Chondrocyte (in vitro differentiated cells): ENCODE measurements at regions not wholly inside any gene's neighbourhood (a gene's known extent, or its start where the extent isn't known, plus 50 kb on each side); places are given as distances from the start of the nearest gene placed in this dataset.

ENCODE experiments used
- DNase-seq: peaks from one replicate; pipeline ENCODE4 v3.0.0; 2021; ENCODE audit warnings: mixed read lengths, low spot score
- H3K27ac Mint-ChIP-seq: one replicate; pipeline ENCODE4 v1.8.0; 2021; ENCODE audit warnings: mild to moderate bottlenecking, moderate library complexity, mixed read lengths; ENCODE audit not compliant: unreplicated experiment
- H3K27me3 Mint-ChIP-seq: 2 replicates; pipeline ENCODE4 v1.8.0; 2021; ENCODE audit warnings: low read depth, mixed read lengths
- H3K36me3 Mint-ChIP-seq: 2 replicates; pipeline ENCODE4 v1.8.0; 2021; ENCODE audit warnings: low read depth, mixed read lengths
- H3K4me1 Mint-ChIP-seq: 2 replicates; pipeline ENCODE4 v1.8.0; 2021; ENCODE audit warnings: low read depth, mild to moderate bottlenecking, mixed read lengths
- H3K4me3 Mint-ChIP-seq: one replicate; pipeline ENCODE4 v1.8.0; 2021; ENCODE audit warnings: mild to moderate bottlenecking, moderate library complexity, mixed read lengths; ENCODE audit not compliant: unreplicated experiment
- H3K9me3 Mint-ChIP-seq: 2 replicates; pipeline ENCODE4 v1.8.0; 2021; ENCODE audit warnings: low read depth, mixed read lengths
- CTCF ChIP-seq: fragments of 200-600 bp; sonication (generic); IDR thresholded peaks from 2 replicates; pipeline ENCODE4 v1.5.0; 2021; ENCODE audit warnings: antibody characterized with exemption, mild to moderate bottlenecking, moderate library complexity

GRCh38 chr14:83128783-83129182, 1595.1 kb upstream of the SEL1L start:
- DNase-seq: no peak
- Mint-ChIP-seq H3K27ac (no peak overlapping the region), H3K36me3 (no peaks in the 10 kb centered on the region), H3K27me3 (peaks cover 17% of the 10 kb centered on the region), H3K4me3 (no peak overlapping the region), H3K9me3 (no peaks in the 10 kb centered on the region), H3K4me1 (no peaks in the 10 kb centered on the region)
- TF ChIP-seq CTCF: no peak

- H3K4me3 Mint-ChIP-seq: no peak overlapping the region
- no peaks in the 10 kb centered on the region for H3K4me1 Mint-ChIP-seq
- H3K27ac Mint-ChIP-seq: no peak overlapping the region
- peaks cover 17% of the 10 kb centered on the region for H3K27me3 Mint-ChIP-seq
- no peak for DNase-seq
- H3K9me3 Mint-ChIP-seq: no peaks in the 10 kb centered on the region
- no peak for TF ChIP-seq CTCF
- H3K36me3 Mint-ChIP-seq: no peaks in the 10 kb centered on the region
These were observed 1595.8 kb upstream of the SEL1L start for GRCh38 chr14:83129496-83129895.

GRCh38 chr14:83133981-83134645, 1600.5 kb upstream of the SEL1L start:
- Mint-ChIP-seq H3K27ac (no peak overlapping the region), H3K27me3 (peaks cover 10% of the 10 kb centered on the region), H3K4me3 (no peak overlapping the region), H3K36me3 (no peaks in the 10 kb centered on the region), H3K4me1 (no peaks in the 10 kb centered on the region), H3K9me3 (no peaks in the 10 kb centered on the region)
- TF ChIP-seq CTCF: no peak
- DNase-seq: no peak

GRCh38 chr14:83140756-83141155, 1607.1 kb upstream of the SEL1L start:
- no peaks in the 10 kb centered on the region for H3K4me1 Mint-ChIP-seq
- no peaks in the 10 kb centered on the region for H3K9me3 Mint-ChIP-seq
- TF ChIP-seq CTCF: no peak
- H3K27ac Mint-ChIP-seq: no peak overlapping the region
- no peak for DNase-seq
- H3K27me3 Mint-ChIP-seq: peaks cover 6% of the 10 kb centered on the region
- no peak overlapping the region for H3K4me3 Mint-ChIP-seq
- peaks cover 2% of the 10 kb centered on the region for H3K36me3 Mint-ChIP-seq

GRCh38 chr14:83147006-83147405, 1613.4 kb upstream of the SEL1L start:
- Mint-ChIP-seq H3K36me3 (peaks cover 2% of the 10 kb centered on the region), H3K27me3 (peaks cover 2% of the 10 kb centered on the region), H3K4me3 (no peak overlapping the region), H3K9me3 (peaks cover 3% of the 10 kb centered on the region), H3K27ac (no peak overlapping the region), H3K4me1 (no peaks in the 10 kb centered on the region)
- DNase-seq: no peak
- TF ChIP-seq CTCF: no peak
